Endodermal cell (in vitro differentiated cells): ENCODE measurements at regions not wholly inside any gene's neighbourhood (a gene's known extent, or its start where the extent isn't known, plus 50 kb on each side); places are given as distances from the start of the nearest gene placed in this dataset.
A peak's percentile ranks its signal among the peaks of the same experiment; 100 is the strongest.

Source experiments
- DNase-seq: peaks from one replicate; pipeline ENCODE4 v3.0.0-alpha.2; 2017
- H3K27ac ChIP-seq: 2 replicates; pipeline ENCODE4 v1.5.1; 2013; ENCODE audit warnings: mild to moderate bottlenecking, low read depth, low read length, moderate library complexity
- H3K27me3 ChIP-seq: 2 replicates; pipeline ENCODE4 v1.6.1; 2013; ENCODE audit warnings: mild to moderate bottlenecking, low read length, moderate library complexity; ENCODE audit not compliant: insufficient read depth, control insufficient read depth, poor library complexity, severe bottlenecking
- H3K36me3 ChIP-seq: 2 replicates; pipeline ENCODE4 v1.7.0; 2013; ENCODE audit warnings: mild to moderate bottlenecking, low read length, moderate library complexity; ENCODE audit not compliant: control insufficient read depth, insufficient read depth
- H3K4me1 ChIP-seq: one replicate; pipeline ENCODE4 v1.7.0; 2013; ENCODE audit warnings: low read length; ENCODE audit not compliant: control insufficient read depth, insufficient read depth
- H3K4me3 ChIP-seq: 2 replicates; pipeline ENCODE4 v1.5.1; 2013; ENCODE audit warnings: mild to moderate bottlenecking, low read length, moderate library complexity
- H3K9ac ChIP-seq: 2 replicates; pipeline ENCODE4 v1.6.1; 2013; ENCODE audit warnings: mild to moderate bottlenecking, low read length, moderate library complexity; ENCODE audit not compliant: poor library complexity, severe bottlenecking; ENCODE audit errors: extremely low read depth
- H3K9me3 ChIP-seq: 2 replicates; pipeline ENCODE4 v1.6.1; 2013; ENCODE audit warnings: mild to moderate bottlenecking, low read length, moderate library complexity; ENCODE audit not compliant: control insufficient read depth
- H3K27ac Mint-ChIP-seq: 2 replicates; pipeline ENCODE4 v1.8.0; 2020; ENCODE audit warnings: mixed read lengths
- H3K27me3 Mint-ChIP-seq: 2 replicates; pipeline ENCODE4 v1.8.0; 2021; ENCODE audit warnings: mild to moderate bottlenecking, mixed read lengths; ENCODE audit not compliant: insufficient read depth
- H3K36me3 Mint-ChIP-seq: 2 replicates; pipeline ENCODE4 v1.8.0; 2020; ENCODE audit warnings: low read depth, mixed read lengths
- H3K4me1 Mint-ChIP-seq: 2 replicates; pipeline ENCODE4 v1.8.0; 2020; ENCODE audit warnings: mixed read lengths
- H3K4me3 Mint-ChIP-seq: 2 replicates; pipeline ENCODE4 v1.8.0; 2020; ENCODE audit warnings: mild to moderate bottlenecking, moderate library complexity, mixed read lengths
- H3K9me3 Mint-ChIP-seq: 2 replicates; pipeline ENCODE4 v1.8.0; 2020; ENCODE audit warnings: mild to moderate bottlenecking, mixed read lengths
- CTCF ChIP-seq: fragments of 200-600 bp; sonication (generic); conservative IDR thresholded peaks from 2 replicates; pipeline ENCODE4 v1.5.0; 2021; ENCODE audit warnings: antibody characterized with exemption, mild to moderate bottlenecking
- WGBS, 2 experiments: methylation state at CpG; one replicate each; pipeline versions ENCODE4 v1.1.5 to v1.1.7; 2013; ENCODE audit warnings: missing lambda C conversion rate in 2 of 2, mixed read lengths in 1 of 2; ENCODE audit not compliant: insufficient coverage in 1 of 2, insufficient read length in 1 of 2; 5-methylcytosine and 5-hydroxymethylcytosine counted together

- no peaks in the 10 kb centered on the region for H3K27me3 Mint-ChIP-seq
- peaks cover 6% of the 10 kb centered on the region for H3K36me3 Mint-ChIP-seq
- no peak overlapping the region for H3K4me3 Mint-ChIP-seq
- Histone ChIP-seq H3K27ac (no peak overlapping the region), H3K36me3 (no peaks in the 10 kb centered on the region), H3K9me3 (peaks cover 15% of the 10 kb centered on the region), H3K4me3 (no peak overlapping the region), H3K9ac (no peak overlapping the region), H3K4me1 (no peaks in the 10 kb centered on the region), H3K27me3 (no peaks in the 10 kb centered on the region)
- no peak for TF ChIP-seq CTCF
- H3K4me1 Mint-ChIP-seq = peaks cover 5% of the 10 kb centered on the region
- DNase-seq = peak; percentile 73
- no peak overlapping the region for H3K27ac Mint-ChIP-seq
- 60 to 89% methylated on average over 1 to 4 of the region's 4 CpGs for WGBS, 2 experiments
- H3K9me3 Mint-ChIP-seq = peaks cover 26% of the 10 kb centered on the region
Observed at GRCh38 chr10:4141471-4141870, 356.5 kb upstream of the KLF6 start.

- H3K9ac ChIP-seq = no peak overlapping the region
- H3K4me1 Mint-ChIP-seq = no peaks in the 10 kb centered on the region
- no peak overlapping the region for H3K27ac ChIP-seq
- peaks cover 6% of the 10 kb centered on the region for H3K36me3 Mint-ChIP-seq
- peaks cover 26% of the 10 kb centered on the region for H3K9me3 Mint-ChIP-seq
- 95% methylated on average over 3 of the region's 3 CpGs; no CpG with 5 or more reads in 1 of the 2 experiments for WGBS, 2 experiments
- no peak overlapping the region for H3K27ac Mint-ChIP-seq
- H3K4me3 Mint-ChIP-seq = no peak overlapping the region
- peaks cover 15% of the 10 kb centered on the region for H3K9me3 ChIP-seq
- no peaks in the 10 kb centered on the region for H3K36me3 ChIP-seq
- no peaks in the 10 kb centered on the region for H3K27me3 ChIP-seq
- no peaks in the 10 kb centered on the region for H3K4me1 ChIP-seq
- no peak for TF ChIP-seq CTCF
- no peak for DNase-seq
- no peak overlapping the region for H3K4me3 ChIP-seq
- H3K27me3 Mint-ChIP-seq = peaks cover 2% of the 10 kb centered on the region
Observed at GRCh38 chr10:4138146-4138721, 353.2 kb upstream of the KLF6 start.

- H3K4me1 ChIP-seq = no peaks in the 10 kb centered on the region
- Mint-ChIP-seq H3K4me3 (no peak overlapping the region), H3K27me3 (peaks cover 2% of the 10 kb centered on the region), H3K27ac (no peak overlapping the region), H3K4me1 (no peaks in the 10 kb centered on the region), H3K9me3 (peaks cover 26% of the 10 kb centered on the region), H3K36me3 (peaks cover 6% of the 10 kb centered on the region)
- 95% methylated on average over 4 of the region's 4 CpGs; no CpG with 5 or more reads in 1 of the 2 experiments for WGBS, 2 experiments
- H3K36me3 ChIP-seq = no peaks in the 10 kb centered on the region
- no peaks in the 10 kb centered on the region for H3K27me3 ChIP-seq
- no peak for TF ChIP-seq CTCF
- H3K4me3 ChIP-seq = no peak overlapping the region
- peaks cover 15% of the 10 kb centered on the region for H3K9me3 ChIP-seq
- H3K27ac ChIP-seq = no peak overlapping the region
- H3K9ac ChIP-seq = no peak overlapping the region
- no peak for DNase-seq
Observed at GRCh38 chr10:4137299-4137698, 352.3 kb upstream of the KLF6 start.
